Osteoblast (primary cell): ENCODE measurements at regions not wholly inside any gene's neighbourhood (a gene's known extent, or its start where the extent isn't known, plus 50 kb on each side); places are given as distances from the start of the nearest gene placed in this dataset.

Experiments
- DNase-seq: peaks from one replicate; pipeline ENCODE4 v3.0.0; 2011; ENCODE audit warnings: low spot score, mixed read lengths; ENCODE audit not compliant: insufficient read length; ENCODE audit errors: missing footprints
- H2AFZ ChIP-seq: 2 replicates; pipeline ENCODE4 v1.6.0; 2011; ENCODE audit warnings: mild to moderate bottlenecking, low read length
- H3K27ac ChIP-seq: 2 replicates; pipeline ENCODE4 v1.5.1; 2011; ENCODE audit warnings: mild to moderate bottlenecking, low read depth, low read length, moderate library complexity
- H3K27me3 ChIP-seq: 2 replicates; pipeline ENCODE4 v1.6.0; 2012; ENCODE audit warnings: mild to moderate bottlenecking, control low read depth, inconsistent platforms, low read length, moderate library complexity; ENCODE audit not compliant: insufficient read depth
- H3K36me3 ChIP-seq: 2 replicates; pipeline ENCODE4 v1.5.1; 2011; ENCODE audit warnings: mild to moderate bottlenecking, low read length, control low read depth, moderate library complexity; ENCODE audit not compliant: insufficient read depth
- H3K4me1 ChIP-seq: 2 replicates; pipeline ENCODE4 v1.5.1; 2011; ENCODE audit warnings: mild to moderate bottlenecking, low read length, control low read depth, moderate library complexity; ENCODE audit not compliant: insufficient read depth
- H3K4me2 ChIP-seq: 2 replicates; pipeline ENCODE4 v1.6.0; 2011; ENCODE audit warnings: mild to moderate bottlenecking, low read length; ENCODE audit not compliant: insufficient read depth
- H3K4me3 ChIP-seq: fragments of 200-600 bp; sonication (generic); 3 replicates; pipeline ENCODE4 v1.5.1; 2012; ENCODE audit warnings: mild to moderate bottlenecking, low read length, inconsistent platforms; ENCODE audit not compliant: insufficient read depth
- H3K79me2 ChIP-seq: 2 replicates; pipeline ENCODE4 v1.6.0; 2012; ENCODE audit warnings: mild to moderate bottlenecking, low read length, control low read depth, inconsistent platforms; ENCODE audit not compliant: insufficient read depth
- H3K9me3 ChIP-seq: 2 replicates; pipeline ENCODE4 v1.5.1; 2011; ENCODE audit warnings: low read depth, low read length, control low read depth
- H4K20me1 ChIP-seq: 2 replicates; pipeline ENCODE4 v1.6.0; 2012; ENCODE audit warnings: mild to moderate bottlenecking, low read length, control low read depth; ENCODE audit not compliant: insufficient read depth
- TF ChIP-seq, protein P1 (sequence below): IDR thresholded peaks from 2 replicates; pipeline ENCODE4 v1.5.1; 2011; ENCODE audit warnings: mild to moderate bottlenecking, low read depth, low read length, moderate library complexity; ENCODE audit errors: extremely low read depth

- H2AFZ ChIP-seq: no peak overlapping the region
- H3K4me3 ChIP-seq: no peak overlapping the region
- H3K4me2 ChIP-seq: no peak overlapping the region
- no peaks in the 10 kb centered on the region for H3K36me3 ChIP-seq
- TF ChIP-seq, protein P1, sequence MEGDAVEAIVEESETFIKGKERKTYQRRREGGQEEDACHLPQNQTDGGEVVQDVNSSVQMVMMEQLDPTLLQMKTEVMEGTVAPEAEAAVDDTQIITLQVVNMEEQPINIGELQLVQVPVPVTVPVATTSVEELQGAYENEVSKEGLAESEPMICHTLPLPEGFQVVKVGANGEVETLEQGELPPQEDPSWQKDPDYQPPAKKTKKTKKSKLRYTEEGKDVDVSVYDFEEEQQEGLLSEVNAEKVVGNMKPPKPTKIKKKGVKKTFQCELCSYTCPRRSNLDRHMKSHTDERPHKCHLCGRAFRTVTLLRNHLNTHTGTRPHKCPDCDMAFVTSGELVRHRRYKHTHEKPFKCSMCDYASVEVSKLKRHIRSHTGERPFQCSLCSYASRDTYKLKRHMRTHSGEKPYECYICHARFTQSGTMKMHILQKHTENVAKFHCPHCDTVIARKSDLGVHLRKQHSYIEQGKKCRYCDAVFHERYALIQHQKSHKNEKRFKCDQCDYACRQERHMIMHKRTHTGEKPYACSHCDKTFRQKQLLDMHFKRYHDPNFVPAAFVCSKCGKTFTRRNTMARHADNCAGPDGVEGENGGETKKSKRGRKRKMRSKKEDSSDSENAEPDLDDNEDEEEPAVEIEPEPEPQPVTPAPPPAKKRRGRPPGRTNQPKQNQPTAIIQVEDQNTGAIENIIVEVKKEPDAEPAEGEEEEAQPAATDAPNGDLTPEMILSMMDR: no peak
- no peaks in the 10 kb centered on the region for H4K20me1 ChIP-seq
- H3K9me3 ChIP-seq: no peaks in the 10 kb centered on the region
- no peak for DNase-seq
- H3K27ac ChIP-seq: no peak overlapping the region
- H3K79me2 ChIP-seq: no peaks in the 10 kb centered on the region
- peaks cover 19% of the 10 kb centered on the region for H3K27me3 ChIP-seq
- H3K4me1 ChIP-seq: no peaks in the 10 kb centered on the region
These were observed 98.6 kb upstream of the USP47 start for GRCh38 chr11:11743216-11743615.

- Histone ChIP-seq H3K36me3 (no peaks in the 10 kb centered on the region), H3K4me2 (no peak overlapping the region), H3K79me2 (no peaks in the 10 kb centered on the region), H2AFZ (no peak overlapping the region), H3K27ac (no peak overlapping the region), H3K4me3 (no peak overlapping the region), H3K9me3 (no peaks in the 10 kb centered on the region), H4K20me1 (no peaks in the 10 kb centered on the region), H3K4me1 (no peaks in the 10 kb centered on the region), H3K27me3 (peaks cover 19% of the 10 kb centered on the region)
- DNase-seq: no peak
- TF ChIP-seq, protein P1: no peak
These were observed 99.3 kb upstream of the USP47 start for GRCh38 chr11:11742486-11742885.

GRCh38 chr11:11740836-11741235 lies 100.9 kb upstream of the USP47 start:
- H2AFZ ChIP-seq: no peak overlapping the region
- no peaks in the 10 kb centered on the region for H4K20me1 ChIP-seq
- no peaks in the 10 kb centered on the region for H3K9me3 ChIP-seq
- no peak overlapping the region for H3K4me3 ChIP-seq
- no peak overlapping the region for H3K27ac ChIP-seq
- H3K4me2 ChIP-seq: no peak overlapping the region
- no peaks in the 10 kb centered on the region for H3K79me2 ChIP-seq
- DNase-seq: no peak
- TF ChIP-seq, protein P1: no peak
- no peaks in the 10 kb centered on the region for H3K4me1 ChIP-seq
- H3K27me3 ChIP-seq: peaks cover 19% of the 10 kb centered on the region
- H3K36me3 ChIP-seq: no peaks in the 10 kb centered on the region

- H3K27me3 ChIP-seq: peaks cover 22% of the 10 kb centered on the region
- no peak overlapping the region for H3K4me3 ChIP-seq
- no peak overlapping the region for H2AFZ ChIP-seq
- no peaks in the 10 kb centered on the region for H3K4me1 ChIP-seq
- no peaks in the 10 kb centered on the region for H3K36me3 ChIP-seq
- H3K79me2 ChIP-seq: no peaks in the 10 kb centered on the region
- TF ChIP-seq, protein P1: no peak
- H4K20me1 ChIP-seq: no peaks in the 10 kb centered on the region
- no peak for DNase-seq
- no peak overlapping the region for H3K4me2 ChIP-seq
- no peaks in the 10 kb centered on the region for H3K9me3 ChIP-seq
- no peak overlapping the region for H3K27ac ChIP-seq
These were observed 101.6 kb upstream of the USP47 start for GRCh38 chr11:11740073-11740702.
